Stimulated activated CD8-positive, alpha-beta memory T cell treated with anti-CD3 and anti-CD28 coated beads, Interleukin-7, amount 100 ng/mL, for 48 hours (primary cell): ENCODE measurements at regions not wholly inside any gene's neighbourhood (a gene's known extent, or its start where the extent isn't known, plus 50 kb on each side); places are given as distances from the start of the nearest gene placed in this dataset.
"Not testable (repeated sequence)": the region's sequence is repeated elsewhere in the genome, so short reads cannot be mapped to it uniquely, and the experiment has no call there.

Source experiments
- DNase-seq, 2 donors: peaks; one replicate each; pipeline ENCODE4 v3.0.0-alpha.2; 2020; ENCODE audit warnings: low read depth in 1 of 2; ENCODE audit errors: extremely low read depth in 1 of 2

DNA sequence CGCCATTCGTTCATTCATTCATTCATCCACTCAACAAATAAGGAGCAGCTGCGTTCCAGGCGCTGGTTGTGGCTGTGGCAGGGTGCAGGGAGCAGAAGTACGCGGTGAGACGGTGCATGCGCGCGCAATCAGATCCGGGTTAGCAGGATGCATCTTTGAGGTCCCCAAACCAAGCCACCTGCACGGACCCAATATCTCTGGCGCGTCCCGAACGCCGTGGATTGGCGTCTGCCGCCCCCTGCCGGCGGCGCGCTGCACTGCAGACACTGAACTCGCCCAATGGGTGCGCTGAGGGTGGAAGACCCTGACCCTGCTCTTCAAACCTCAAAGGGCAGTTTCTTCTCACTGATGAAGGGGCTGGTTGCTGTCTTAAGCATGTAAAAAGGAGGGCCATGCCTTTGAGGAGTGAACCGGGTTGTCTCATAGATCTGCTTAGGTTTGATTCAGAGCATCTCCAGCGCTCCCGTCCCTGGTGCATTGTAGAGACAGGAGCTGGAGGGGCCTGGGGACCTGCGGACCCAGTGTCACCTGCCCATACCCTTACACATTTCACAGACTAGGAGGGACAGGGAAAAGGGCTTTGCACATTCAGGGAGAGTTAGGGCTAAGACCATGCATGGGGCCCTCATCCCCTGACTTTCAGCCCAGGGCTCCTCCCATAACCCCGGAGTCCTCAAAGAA is 102.5 kb downstream of the RAMP3 start:
- DNase-seq: peak; percentile 29 to 36

GRCh38 chr7:45267262-45267661 is 109.7 kb downstream of the RAMP3 start:
- no peak for DNase-seq

DNA sequence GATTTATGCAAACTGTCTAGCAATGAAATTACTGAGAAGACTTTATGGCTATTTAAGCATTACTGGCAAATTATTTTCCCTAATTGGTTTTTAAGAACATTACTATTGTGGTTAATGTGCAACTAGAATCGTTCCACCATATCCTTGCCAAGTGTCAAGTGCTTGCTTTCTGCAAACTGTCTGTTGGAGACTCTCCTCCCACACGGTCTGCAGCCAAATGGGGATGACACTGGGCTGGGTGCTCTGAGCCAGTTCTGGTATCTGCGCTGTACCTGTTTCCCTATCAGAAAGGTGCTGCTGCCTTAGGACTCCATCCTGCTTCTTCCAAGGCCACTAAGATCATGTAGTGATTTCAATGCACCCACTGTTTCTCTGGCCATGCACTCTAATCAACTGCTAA is 110.4 kb downstream of the RAMP3 start:
- DNase-seq: no peak

DNA sequence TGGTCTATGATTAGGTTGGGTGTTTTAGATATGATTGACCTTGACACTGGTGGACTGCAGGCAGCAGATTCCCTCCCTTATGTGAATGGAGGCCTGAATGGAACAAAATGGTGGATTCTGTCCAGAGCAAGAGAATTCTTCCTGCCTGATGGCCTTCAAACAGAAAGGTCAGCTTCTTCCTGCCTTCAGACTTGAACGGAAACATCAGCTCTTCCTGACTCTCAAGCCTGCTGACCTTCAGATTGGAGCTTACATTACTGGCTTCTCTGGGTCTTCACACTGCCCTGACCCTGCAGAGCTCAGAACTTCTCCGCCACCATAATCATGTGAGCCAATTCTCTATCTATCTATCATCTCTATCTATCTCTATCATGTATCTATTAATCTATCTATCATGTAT is 111.6 kb downstream of the RAMP3 start:
- DNase-seq: no peak

DNA sequence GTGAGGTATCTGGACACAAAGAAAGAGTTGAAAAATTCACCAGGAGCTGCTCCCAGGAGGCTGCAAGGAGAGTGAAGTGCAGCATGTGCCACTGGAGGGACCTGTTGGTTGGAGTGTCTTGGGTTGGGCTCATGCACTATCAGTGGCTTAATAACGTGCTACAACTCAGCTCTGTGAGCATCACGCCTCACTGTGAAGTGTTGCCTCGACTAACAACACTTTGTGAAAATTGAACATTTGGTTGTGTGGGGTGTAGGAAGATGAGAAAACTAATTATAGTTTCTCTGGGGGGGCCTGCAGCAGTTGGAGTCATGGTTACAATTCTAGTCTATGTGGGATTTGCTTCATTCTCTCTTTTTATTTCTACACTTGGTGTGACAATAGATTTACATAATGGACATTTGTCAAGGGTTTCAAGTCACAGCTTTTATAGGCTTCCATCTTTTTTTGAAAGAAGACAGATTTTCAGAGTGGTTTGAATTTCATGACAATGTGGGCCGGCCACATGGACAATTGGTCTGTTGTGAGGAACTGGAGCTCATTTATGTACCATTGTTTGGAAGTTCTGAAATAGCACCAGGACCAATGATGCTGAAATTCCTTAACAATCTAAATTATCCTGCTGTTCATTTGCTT is 121.3 kb downstream of the RAMP3 start:
- no peak for DNase-seq

GRCh38 chr7:45289611-45290010 is 132.0 kb downstream of the RAMP3 start:
- DNase-seq: not testable (repeated sequence)

GRCh38 chr7:45290880-45291279 is 133.3 kb downstream of the RAMP3 start:
- DNase-seq: no peak

DNA sequence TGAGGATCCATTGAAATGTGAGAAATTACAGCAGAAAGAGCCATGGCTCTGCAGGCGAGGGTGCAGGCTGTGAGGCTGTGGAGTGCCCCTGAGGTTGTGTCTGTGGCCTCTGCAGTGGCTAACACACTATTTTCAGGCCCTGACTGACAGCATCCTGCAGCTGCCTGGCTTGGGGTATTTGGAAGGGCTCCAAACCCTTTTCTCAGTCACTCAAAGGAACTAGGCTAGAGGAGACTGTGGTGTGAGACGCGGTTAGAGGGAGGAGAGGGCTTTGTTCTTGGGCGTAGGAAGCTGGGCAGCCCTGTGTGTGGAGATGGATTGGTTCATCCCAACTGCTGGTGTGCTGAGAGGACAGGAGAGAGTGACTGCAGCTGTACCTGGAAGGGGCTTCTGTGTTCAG is 134.9 kb downstream of the RAMP3 start:
- no peak for DNase-seq

DNA sequence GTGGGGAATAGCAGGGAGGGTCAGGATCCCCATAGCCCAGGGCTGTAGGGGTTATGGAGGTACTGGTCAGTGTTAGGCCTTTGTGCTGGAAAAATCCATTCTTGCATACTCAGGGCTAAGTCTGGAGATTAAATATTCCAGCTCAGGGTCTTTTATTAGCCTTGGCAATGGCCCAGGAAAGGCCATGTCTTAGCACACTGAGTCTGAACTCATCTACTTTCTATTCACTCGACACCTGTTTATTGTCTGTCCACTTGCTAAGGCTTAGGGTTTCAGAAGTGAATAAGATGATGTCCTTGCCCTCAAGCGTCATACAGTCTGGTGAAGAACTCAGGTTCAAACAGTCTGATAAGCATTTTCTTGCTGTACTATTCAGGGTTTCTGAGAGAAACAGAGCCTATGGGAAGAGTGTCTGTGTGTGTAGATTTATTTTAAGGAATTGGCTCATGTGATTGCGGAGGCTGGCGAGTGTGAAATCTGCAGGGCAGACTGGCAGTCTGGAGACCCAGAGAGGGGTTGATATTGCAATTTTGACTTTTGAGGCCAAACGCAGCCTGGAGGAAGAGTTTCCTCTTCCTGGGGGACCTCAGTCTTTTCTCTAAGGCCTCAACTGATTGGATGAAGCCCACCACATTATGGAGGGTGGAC is 135.8 kb downstream of the RAMP3 start:
- DNase-seq: no peak

- no peak for DNase-seq
Observed at GRCh38 chr7:45294559-45294958, 137.0 kb downstream of the RAMP3 start.

DNA sequence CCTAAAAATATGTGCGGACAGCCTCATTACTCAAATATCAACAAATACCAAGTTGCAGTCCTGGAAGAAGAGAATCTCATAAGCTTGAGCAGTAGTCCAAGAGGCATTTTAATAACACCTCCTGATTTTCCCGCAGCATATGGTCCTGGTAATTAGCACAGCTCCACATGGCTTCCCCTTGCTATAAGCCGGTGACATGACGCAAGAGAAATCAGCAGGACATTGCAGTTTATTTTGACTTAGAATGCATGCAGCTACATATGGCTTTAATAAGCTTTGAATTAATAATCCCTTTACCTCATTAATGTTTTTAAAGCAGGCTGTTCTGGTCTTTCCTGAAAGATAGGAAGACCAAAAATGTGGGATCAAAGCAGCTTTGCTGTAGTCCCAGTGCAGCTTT is 137.6 kb downstream of the RAMP3 start:
- DNase-seq: no peak

DNA sequence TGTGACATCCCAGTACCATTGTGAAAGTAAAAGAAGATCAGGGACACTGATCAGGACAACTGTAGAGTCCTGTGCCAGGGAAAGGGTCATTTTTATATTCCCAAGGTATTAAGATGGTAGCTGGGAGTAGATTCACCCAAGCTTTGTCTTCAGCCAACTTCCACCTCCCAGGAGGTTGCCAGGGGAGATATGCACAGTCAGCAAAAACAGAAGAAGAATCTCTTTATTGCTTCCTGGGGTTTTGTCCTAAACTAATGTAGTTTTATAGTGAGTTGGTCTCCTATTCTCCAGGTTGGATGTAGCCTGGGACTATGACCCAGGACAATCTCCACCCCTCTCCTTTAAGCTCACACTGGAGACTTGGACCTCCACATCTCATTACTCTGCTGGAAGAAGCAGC is 139.2 kb downstream of the RAMP3 start:
- DNase-seq: no peak

- DNase-seq: no peak
Observed at GRCh38 chr7:45306752-45307305, 149.2 kb downstream of the RAMP3 start.

- no peak for DNase-seq
Observed at GRCh38 chr7:45311597-45311996, 154.0 kb downstream of the RAMP3 start.

DNA sequence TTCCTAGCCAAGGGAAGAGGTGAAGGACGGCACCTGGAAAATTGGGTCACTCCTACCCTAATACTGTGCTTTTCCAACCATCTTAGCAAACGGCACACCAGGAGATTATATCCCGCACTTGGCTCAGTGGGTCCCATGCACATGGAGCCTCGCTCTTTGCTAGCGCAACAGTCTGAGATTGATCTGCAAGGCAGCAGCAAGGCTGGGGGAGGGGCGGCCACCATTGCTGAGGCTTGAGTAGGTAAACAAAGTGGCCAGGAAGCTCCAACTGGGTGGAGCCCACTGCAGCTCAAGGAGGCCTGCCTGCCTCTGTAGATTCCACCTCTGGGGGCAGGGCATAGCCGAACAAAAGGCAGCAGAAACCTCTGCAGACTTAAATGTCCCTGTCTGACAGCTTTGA is 157.9 kb downstream of the RAMP3 start:
- DNase-seq: not testable (repeated sequence)

GRCh38 chr7:45324683-45325237 is 167.2 kb downstream of the RAMP3 start:
- no peak for DNase-seq

DNA sequence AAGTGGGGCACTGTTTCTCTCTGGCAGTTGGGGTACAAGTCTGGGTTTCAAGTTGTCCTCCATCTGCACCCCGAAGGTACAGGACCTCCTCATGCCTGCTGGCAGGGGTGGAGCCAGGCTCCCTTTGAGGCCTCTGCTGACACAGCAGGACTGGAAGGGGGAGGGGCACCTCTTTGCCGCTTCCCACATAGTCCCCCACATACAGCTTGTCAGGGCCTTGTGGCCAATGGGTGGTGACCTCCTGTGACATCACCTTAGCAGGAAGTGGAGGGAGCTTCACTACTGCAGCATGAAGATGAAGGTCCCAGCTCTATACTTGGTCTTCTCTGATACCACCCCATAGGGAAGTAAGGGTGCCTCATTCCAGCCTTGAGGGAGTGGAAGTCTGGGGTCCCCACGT is 167.8 kb downstream of the RAMP3 start:
- DNase-seq: no peak

DNA sequence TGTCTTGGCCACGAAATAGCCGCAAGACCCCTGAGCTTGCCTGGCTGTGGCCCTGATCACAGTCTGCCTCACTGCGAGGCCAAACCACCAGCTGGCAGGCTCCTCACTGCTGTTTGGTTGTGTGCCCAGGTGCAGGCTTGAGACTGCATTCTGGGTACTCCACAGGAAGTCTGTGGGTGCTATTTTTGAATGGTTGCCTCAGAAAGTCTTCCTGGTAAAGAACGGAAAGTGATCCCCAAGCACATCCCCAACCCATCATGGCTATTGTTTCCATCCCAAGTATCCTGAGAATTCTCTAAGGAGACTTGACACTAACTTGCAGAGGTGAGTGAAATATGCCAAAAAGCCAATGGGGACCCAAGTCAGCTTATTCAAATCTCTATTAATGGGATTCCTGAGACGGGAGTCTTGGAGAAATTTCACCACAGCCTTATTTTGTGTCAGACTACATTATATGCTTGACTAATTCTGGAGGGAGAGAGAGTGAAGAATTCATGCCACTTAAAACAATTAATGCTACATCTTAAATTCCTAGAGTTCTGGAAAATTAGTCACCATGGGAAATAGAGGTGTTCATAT is 170.9 kb downstream of the RAMP3 start:
- no peak for DNase-seq

GRCh38 chr7:45331563-45331962 is 174.0 kb downstream of the RAMP3 start:
- DNase-seq: no peak

GRCh38 chr7:45335024-45335423 is 177.4 kb downstream of the RAMP3 start:
- DNase-seq: not testable (repeated sequence)

DNA sequence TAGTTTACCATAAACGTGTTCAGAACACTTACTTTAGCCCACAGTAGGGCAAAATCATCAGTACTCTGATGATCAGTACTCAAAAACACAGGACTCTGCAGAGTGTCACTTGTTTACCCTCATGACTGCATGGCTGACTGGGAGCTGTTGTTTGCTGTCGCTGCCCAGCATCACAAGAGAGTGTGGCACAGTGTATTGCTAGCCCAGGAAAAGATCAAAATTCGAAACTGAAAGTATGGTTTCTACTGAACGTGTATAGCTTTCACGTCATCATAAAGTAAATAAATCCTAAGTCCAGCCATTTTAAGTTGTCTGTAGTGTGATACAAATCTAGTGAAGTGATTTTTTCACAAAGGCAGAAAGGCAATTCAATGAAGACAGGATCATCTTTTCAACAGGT is 184.6 kb downstream of the RAMP3 start:
- no peak for DNase-seq
